ENCODE measurements at regions not wholly inside any gene's neighbourhood (a gene's known extent, or its start where the extent isn't known, plus 50 kb on each side); places are given as distances from the start of the nearest gene placed in this dataset.

GRCh38 chr3:23664459-23664858 is 141.3 kb upstream of the UBE2E1 start:
- no peak for DNase-seq (ENCODE audit: low read depth, low spot score)
- dilution Hi-C loops (cut with MboI; ENCODE audit: extremely low pct_ligation_motif_present, low sequenced_read_pairs): no loop called here
- no peaks in the 10 kb centered on the region for H3K9me1 ChIP-seq (ENCODE audit: control insufficient read depth, extremely low read depth, insufficient read depth, low read length)
- no peak for TF ChIP-seq CTCF (optimal IDR thresholded peaks at IDR 0.05 in 1 of 3, IDR thresholded peaks at IDR 0.05 in 1 of 3, conservative IDR thresholded peaks at IDR 0.05 in 1 of 3; ENCODE audit: extremely low read depth in 1 of 3, insufficient read depth in 2 of 3, low read length in 3 of 3)
- no peak for TF ChIP-seq EZH2 (IDR thresholded peaks at IDR 0.05; ENCODE audit: low read length)
- no peak overlapping the region for H2AFZ ChIP-seq (ENCODE audit: control insufficient read depth, low read length)
- no peaks in the 10 kb centered on the region for H3K79me2 ChIP-seq (ENCODE audit: control insufficient read depth, insufficient read depth, low read length)
- no peaks in the 10 kb centered on the region for H4K20me1 ChIP-seq (ENCODE audit: control insufficient read depth, extremely low read depth, insufficient read depth, low read length)
- H3K27ac ChIP-seq (ENCODE audit: control insufficient read depth, insufficient read depth, low read length): no peak overlapping the region
- H3K4me1 ChIP-seq (ENCODE audit: control insufficient read depth, extremely low read depth, insufficient read depth, low read length): peaks cover 24% of the 10 kb centered on the region
- no peaks in the 10 kb centered on the region for H3K27me3 ChIP-seq (ENCODE audit: control insufficient read depth, extremely low read depth, insufficient read depth, low read length)
- no peak overlapping the region for H3K4me3 ChIP-seq (ENCODE audit: control insufficient read depth in 2 of 3, extremely low read depth in 1 of 3, insufficient read depth in 2 of 3, low read depth in 1 of 3, low read length in 3 of 3)
- H3K9me3 ChIP-seq (ENCODE audit: control insufficient read depth, low read depth, low read length): no peaks in the 10 kb centered on the region
- H3K36me3 ChIP-seq (ENCODE audit: control insufficient read depth in 2 of 2, extremely low read depth in 1 of 2, insufficient read depth in 2 of 2, low read length in 2 of 2): no peaks in the 10 kb centered on the region
- FAIRE-seq: peak; percentile 71
- H3K9ac ChIP-seq (ENCODE audit: control insufficient read depth, extremely low read depth, insufficient read depth, low read length): no peak overlapping the region
- no peak overlapping the region for H3K4me2 ChIP-seq (ENCODE audit: control insufficient read depth, extremely low read depth, insufficient read depth, low read depth, low read length)

GRCh38 chr3:23665741-23666140 is 140.0 kb upstream of the UBE2E1 start:
- FAIRE-seq (no peak), DNase-seq (ENCODE audit: low read depth, low spot score) (no peak)
- peaks cover 24% of the 10 kb centered on the region for H3K4me1 ChIP-seq (ENCODE audit: control insufficient read depth, extremely low read depth, insufficient read depth, low read length)
- TF ChIP-seq CTCF (optimal IDR thresholded peaks at IDR 0.05 in 1 of 3, IDR thresholded peaks at IDR 0.05 in 1 of 3, conservative IDR thresholded peaks at IDR 0.05 in 1 of 3; ENCODE audit: extremely low read depth in 1 of 3, insufficient read depth in 2 of 3, low read length in 3 of 3) (no peak), EZH2 (IDR thresholded peaks at IDR 0.05; ENCODE audit: low read length) (no peak)
- no peaks in the 10 kb centered on the region for H3K36me3 ChIP-seq (ENCODE audit: control insufficient read depth in 2 of 2, extremely low read depth in 1 of 2, insufficient read depth in 2 of 2, low read length in 2 of 2)
- H3K27me3 ChIP-seq (ENCODE audit: control insufficient read depth, extremely low read depth, insufficient read depth, low read length): no peaks in the 10 kb centered on the region
- H3K9me3 ChIP-seq (ENCODE audit: control insufficient read depth, low read depth, low read length): no peaks in the 10 kb centered on the region
- H4K20me1 ChIP-seq (ENCODE audit: control insufficient read depth, extremely low read depth, insufficient read depth, low read length): no peaks in the 10 kb centered on the region
- H3K4me3 ChIP-seq (ENCODE audit: control insufficient read depth in 2 of 3, extremely low read depth in 1 of 3, insufficient read depth in 2 of 3, low read depth in 1 of 3, low read length in 3 of 3): no peak overlapping the region
- H3K9me1 ChIP-seq (ENCODE audit: control insufficient read depth, extremely low read depth, insufficient read depth, low read length): no peaks in the 10 kb centered on the region
- H3K9ac ChIP-seq (ENCODE audit: control insufficient read depth, extremely low read depth, insufficient read depth, low read length): no peak overlapping the region
- dilution Hi-C loops (cut with MboI; ENCODE audit: extremely low pct_ligation_motif_present, low sequenced_read_pairs): no loop called here
- H3K4me2 ChIP-seq (ENCODE audit: control insufficient read depth, extremely low read depth, insufficient read depth, low read depth, low read length): no peak overlapping the region
- H2AFZ ChIP-seq (ENCODE audit: control insufficient read depth, low read length): no peak overlapping the region
- no peak overlapping the region for H3K27ac ChIP-seq (ENCODE audit: control insufficient read depth, insufficient read depth, low read length)
- H3K79me2 ChIP-seq (ENCODE audit: control insufficient read depth, insufficient read depth, low read length): no peaks in the 10 kb centered on the region

Data from keratinocyte (primary cell).